ENCODE measurements at regions not wholly inside any gene's neighbourhood (a gene's known extent, or its start where the extent isn't known, plus 50 kb on each side); places are given as distances from the start of the nearest gene placed in this dataset.

GRCh38 chr2:193231634-193232033 lies 1036.9 kb upstream of the TMEFF2 start:
- TF ChIP-seq CTCF (conservative IDR thresholded peaks at IDR 0.05; ENCODE audit: low read depth, low read length) (no peak), EZH2 (IDR thresholded peaks at IDR 0.05; ENCODE audit: low read length, unreplicated experiment) (no peak), EZH2phosphoT487 (IDR thresholded peaks at IDR 0.05; ENCODE audit: borderline replicate concordance, low read length) (no peak)
